CD14-positive monocyte (primary cell): ENCODE measurements at regions not wholly inside any gene's neighbourhood (a gene's known extent, or its start where the extent isn't known, plus 50 kb on each side); places are given as distances from the start of the nearest gene placed in this dataset.

Experiments used
- DNase-seq, 3 donors: peaks; one replicate each; pipeline ENCODE4 v3.0.0-alpha.2; 2011 to 2022
- H2AFZ ChIP-seq: 2 replicates; pipeline ENCODE4 v1.6.0; 2012; ENCODE audit warnings: mild to moderate bottlenecking, low read depth, low read length, inconsistent platforms; ENCODE audit not compliant: insufficient read depth, poor library complexity, severe bottlenecking
- H3K27ac ChIP-seq, 2 donors: 1 replicate in 1 of 2; 2 replicates in 1 of 2; pipeline ENCODE4 v1.5.1; 2012 to 2013; ENCODE audit warnings: low read length in 2 of 2, control low read depth in 1 of 2, inconsistent platforms in 1 of 2, low read depth in 1 of 2, mild to moderate bottlenecking in 1 of 2
- H3K27me3 ChIP-seq, 2 donors: one replicate each; pipeline versions ENCODE4 v1.6.0 to v1.6.1; 2011 to 2013; ENCODE audit warnings: low read length in 2 of 2; ENCODE audit not compliant: control insufficient read depth in 2 of 2, insufficient read depth in 2 of 2
- H3K36me3 ChIP-seq, 2 donors: replicated peaks in 1 of 2; 1 replicate in 1 of 2; 2 replicates in 1 of 2; pipeline versions ENCODE4 v1.5.1 to v1.6.1; 2012 to 2013; ENCODE audit warnings: low read length in 2 of 2, control low read depth in 1 of 2, inconsistent platforms in 1 of 2, mild to moderate bottlenecking in 1 of 2; ENCODE audit not compliant: insufficient read depth in 2 of 2, control insufficient read depth in 1 of 2
- H3K4me1 ChIP-seq, 2 donors: 1 replicate in 1 of 2; 2 replicates in 1 of 2; pipeline versions ENCODE4 v1.5.1 to v1.6.1; 2012 to 2013; ENCODE audit warnings: low read length in 2 of 2, control low read depth in 1 of 2, inconsistent platforms in 1 of 2, mild to moderate bottlenecking in 1 of 2, moderate library complexity in 1 of 2; ENCODE audit not compliant: insufficient read depth in 2 of 2, control insufficient read depth in 1 of 2
- H3K4me2 ChIP-seq: replicated peaks from 2 replicates; pipeline ENCODE3; 2012; ENCODE audit warnings: low read length, moderate library complexity, mild to moderate bottlenecking; ENCODE audit not compliant: poor library complexity, severe bottlenecking; ENCODE audit errors: extremely low read depth
- H3K4me3 ChIP-seq, 3 experiments: fragments of 200-600 bp in 1 of 3; sonication (generic) in 1 of 3; replicated peaks in 1 of 3; 1 replicate in 2 of 3; 2 replicates in 1 of 3; pipeline ENCODE4 v1.5.1; 2011 to 2013; ENCODE audit warnings: low read length in 3 of 3, mild to moderate bottlenecking in 3 of 3, control low read depth in 2 of 3, low read depth in 2 of 3, inconsistent platforms in 1 of 3, moderate library complexity in 1 of 3
- H3K79me2 ChIP-seq: 2 replicates; pipeline ENCODE4 v1.6.0; 2012; ENCODE audit warnings: mild to moderate bottlenecking, control low read depth, inconsistent platforms, low read length, moderate library complexity; ENCODE audit not compliant: insufficient read depth
- H3K9ac ChIP-seq: 2 replicates; pipeline ENCODE4 v1.6.0; 2017; ENCODE audit warnings: low read length, mild to moderate bottlenecking; ENCODE audit not compliant: insufficient read depth, poor library complexity, severe bottlenecking
- H3K9me3 ChIP-seq, 2 donors: replicated peaks in 1 of 2; 1 replicate in 1 of 2; 2 replicates in 1 of 2; pipeline versions ENCODE4 v1.5.1 to v1.6.1; 2012 to 2013; ENCODE audit warnings: low read length in 2 of 2, control low read depth in 1 of 2; ENCODE audit not compliant: control insufficient read depth in 1 of 2, insufficient read depth in 1 of 2
- H4K20me1 ChIP-seq: 2 replicates; pipeline ENCODE4 v1.6.0; 2012; ENCODE audit warnings: mild to moderate bottlenecking, low read length, control low read depth, moderate library complexity; ENCODE audit not compliant: insufficient read depth
- H3K27ac Mint-ChIP-seq, 7 donors: one replicate each; pipeline ENCODE4 v1.8.0; 2020; ENCODE audit warnings: mild to moderate bottlenecking in 7 of 7, mixed read lengths in 7 of 7, moderate library complexity in 6 of 7, inconsistent platforms in 2 of 7
- H3K27me3 Mint-ChIP-seq, 3 donors: one replicate each; pipeline ENCODE4 v1.8.0; 2021 to 2022; ENCODE audit warnings: low read depth in 3 of 3, mild to moderate bottlenecking in 3 of 3, mixed read lengths in 3 of 3, moderate library complexity in 3 of 3, inconsistent platforms in 1 of 3
- H3K36me3 Mint-ChIP-seq, 2 donors: one replicate each; pipeline ENCODE4 v1.8.0; 2020; ENCODE audit warnings: mixed read lengths in 2 of 2, inconsistent platforms in 1 of 2, mild to moderate bottlenecking in 1 of 2
- H3K4me1 Mint-ChIP-seq: one replicate; pipeline ENCODE4 v1.8.0; 2020; ENCODE audit warnings: mild to moderate bottlenecking, mixed read lengths
- H3K4me3 Mint-ChIP-seq, 2 donors: one replicate each; pipeline ENCODE4 v1.8.0; 2020; ENCODE audit warnings: mild to moderate bottlenecking in 2 of 2, mixed read lengths in 2 of 2, moderate library complexity in 1 of 2
- H3K9me3 Mint-ChIP-seq, 7 donors: one replicate each; pipeline ENCODE4 v1.8.0; 2020 to 2022; ENCODE audit warnings: mixed read lengths in 7 of 7, mild to moderate bottlenecking in 6 of 7, moderate library complexity in 6 of 7, inconsistent platforms in 2 of 7
- WGBS: methylation state at CpG from one replicate; pipeline ENCODE4 v1.1.5; 2013; ENCODE audit warnings: missing lambda C conversion rate; ENCODE audit not compliant: insufficient coverage; 5-methylcytosine and 5-hydroxymethylcytosine counted together
- intact Hi-C, 2 donors: fragments of 100-400 bp; cut with micrococcal nuclease; formaldehyde crosslinking; loops; one replicate each; pipeline versions ENCODE4 v1.15.0 to v1.15.1; 2023
- TF ChIP-seq, protein P1 (sequence below): fragments of 200-600 bp; IDR thresholded peaks from one replicate; pipeline ENCODE4 v1.8.0; 2022; ENCODE audit warnings: antibody characterized with exemption, mild to moderate bottlenecking

DNA sequence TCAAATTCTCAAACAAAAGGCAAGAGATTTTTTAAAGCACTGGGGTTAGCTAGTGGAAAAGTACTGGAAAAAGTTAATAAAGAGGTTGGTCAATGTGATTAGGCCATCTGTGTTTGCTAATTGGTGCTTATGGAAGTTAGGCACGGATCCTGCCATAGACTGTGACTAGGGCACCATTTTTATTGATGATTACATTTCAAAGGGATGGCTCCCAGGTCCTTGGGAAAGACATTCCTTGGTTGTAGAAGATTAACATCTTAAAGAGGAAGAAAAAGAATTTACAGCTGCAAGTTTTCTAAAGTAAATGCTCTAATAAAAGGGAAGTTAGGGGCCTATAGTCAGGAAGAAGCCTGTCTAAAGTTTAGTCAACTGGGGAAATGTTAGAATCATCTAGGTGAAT lies 1183.3 kb downstream of the DTWD2 start:
- H3K4me3 ChIP-seq, result no peak overlapping the region
- H3K4me3 Mint-ChIP-seq, result no peak overlapping the region
- H3K9me3 Mint-ChIP-seq, result peaks cover 0 to 7% (median 0%) of the 10 kb centered on the region in 7 donors
- H3K27ac ChIP-seq, result no peak overlapping the region
- H3K36me3 ChIP-seq, result no peaks in the 10 kb centered on the region
- H2AFZ ChIP-seq, result no peak overlapping the region
- H3K9me3 ChIP-seq, result no peaks in the 10 kb centered on the region
- no peaks in the 10 kb centered on the region for H3K36me3 Mint-ChIP-seq
- no peak overlapping the region for H3K9ac ChIP-seq
- H3K4me1 Mint-ChIP-seq, result no peaks in the 10 kb centered on the region
- H3K27ac Mint-ChIP-seq, result no peak overlapping the region
- intact Hi-C loops, result no loop called here
- no peak for DNase-seq
- TF ChIP-seq, protein P1, sequence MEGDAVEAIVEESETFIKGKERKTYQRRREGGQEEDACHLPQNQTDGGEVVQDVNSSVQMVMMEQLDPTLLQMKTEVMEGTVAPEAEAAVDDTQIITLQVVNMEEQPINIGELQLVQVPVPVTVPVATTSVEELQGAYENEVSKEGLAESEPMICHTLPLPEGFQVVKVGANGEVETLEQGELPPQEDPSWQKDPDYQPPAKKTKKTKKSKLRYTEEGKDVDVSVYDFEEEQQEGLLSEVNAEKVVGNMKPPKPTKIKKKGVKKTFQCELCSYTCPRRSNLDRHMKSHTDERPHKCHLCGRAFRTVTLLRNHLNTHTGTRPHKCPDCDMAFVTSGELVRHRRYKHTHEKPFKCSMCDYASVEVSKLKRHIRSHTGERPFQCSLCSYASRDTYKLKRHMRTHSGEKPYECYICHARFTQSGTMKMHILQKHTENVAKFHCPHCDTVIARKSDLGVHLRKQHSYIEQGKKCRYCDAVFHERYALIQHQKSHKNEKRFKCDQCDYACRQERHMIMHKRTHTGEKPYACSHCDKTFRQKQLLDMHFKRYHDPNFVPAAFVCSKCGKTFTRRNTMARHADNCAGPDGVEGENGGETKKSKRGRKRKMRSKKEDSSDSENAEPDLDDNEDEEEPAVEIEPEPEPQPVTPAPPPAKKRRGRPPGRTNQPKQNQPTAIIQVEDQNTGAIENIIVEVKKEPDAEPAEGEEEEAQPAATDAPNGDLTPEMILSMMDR, result no peak
- H4K20me1 ChIP-seq, result no peaks in the 10 kb centered on the region
- no peaks in the 10 kb centered on the region for H3K27me3 ChIP-seq
- H3K4me1 ChIP-seq, result no peaks in the 10 kb centered on the region
- 100% methylated on average over 1 of the region's 1 CpG for WGBS
- H3K79me2 ChIP-seq, result no peaks in the 10 kb centered on the region
- H3K27me3 Mint-ChIP-seq, result no peaks in the 10 kb centered on the region
- no peak overlapping the region for H3K4me2 ChIP-seq

DNA sequence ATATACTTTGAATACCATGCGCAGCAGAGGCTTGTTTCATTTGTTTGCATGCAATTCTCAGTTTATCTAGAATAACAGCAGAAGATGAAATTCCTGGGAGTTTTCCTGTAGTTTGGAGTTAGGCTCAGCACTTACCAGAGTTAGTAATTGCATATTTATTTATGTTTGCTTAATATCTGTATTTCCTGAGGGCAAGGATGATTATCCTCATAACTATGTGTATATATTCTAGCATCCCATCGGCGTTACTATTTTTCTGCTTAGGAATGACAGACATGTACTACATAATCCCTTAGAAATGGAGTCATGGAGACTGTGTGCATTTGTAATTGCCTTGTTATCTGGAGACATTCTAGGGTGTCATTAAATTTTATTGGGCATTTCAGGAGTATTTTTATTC lies 1184.8 kb downstream of the DTWD2 start:
- H3K27me3 Mint-ChIP-seq, result no peaks in the 10 kb centered on the region
- H3K36me3 ChIP-seq, result no peaks in the 10 kb centered on the region
- H3K4me1 Mint-ChIP-seq, result no peaks in the 10 kb centered on the region
- H3K27ac ChIP-seq, result no peak overlapping the region
- intact Hi-C loops, result no loop called here
- no peak overlapping the region for H3K4me3 ChIP-seq
- no peaks in the 10 kb centered on the region for H4K20me1 ChIP-seq
- H3K79me2 ChIP-seq, result no peaks in the 10 kb centered on the region
- no peak overlapping the region for H3K9ac ChIP-seq
- H3K4me3 Mint-ChIP-seq, result no peak overlapping the region
- H2AFZ ChIP-seq, result no peak overlapping the region
- no CpG with 5 or more reads among the region's 3 CpGs for WGBS
- H3K4me2 ChIP-seq, result no peak overlapping the region
- no peaks in the 10 kb centered on the region for H3K4me1 ChIP-seq
- H3K9me3 ChIP-seq, result no peaks in the 10 kb centered on the region
- H3K27me3 ChIP-seq, result no peaks in the 10 kb centered on the region
- H3K9me3 Mint-ChIP-seq, result peaks cover 0 to 9% (median 0%) of the 10 kb centered on the region in 7 donors
- no peak overlapping the region for H3K27ac Mint-ChIP-seq
- DNase-seq, result no peak
- TF ChIP-seq, protein P1, result no peak
- H3K36me3 Mint-ChIP-seq, result no peaks in the 10 kb centered on the region
